ENCODE measurements at regions not wholly inside any gene's neighbourhood (a gene's known extent, or its start where the extent isn't known, plus 50 kb on each side); places are given as distances from the start of the nearest gene placed in this dataset.

DNA sequence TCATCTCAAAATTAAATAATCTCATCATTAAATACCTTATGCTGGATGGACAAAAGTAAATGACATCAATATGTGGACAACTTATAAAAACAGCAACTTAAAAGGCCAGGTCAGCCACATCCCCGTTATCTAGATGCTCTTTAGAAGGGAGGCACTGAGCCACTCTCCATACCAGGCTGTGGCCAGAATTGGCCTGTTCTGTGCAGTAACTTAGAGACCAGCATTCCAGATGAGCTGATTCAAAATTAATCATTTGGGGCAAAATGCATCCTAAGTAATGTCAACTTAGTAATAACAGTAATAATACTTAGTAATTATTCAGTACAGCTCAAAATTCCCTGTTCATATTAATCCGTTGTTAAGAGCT is 373.6 kb downstream of the FBXW7 start:
- TF ChIP-seq MYC (IDR thresholded peaks at IDR 0.05; ENCODE audit: low read depth, low read length), result no peak
- TF ChIP-seq, protein P1, sequence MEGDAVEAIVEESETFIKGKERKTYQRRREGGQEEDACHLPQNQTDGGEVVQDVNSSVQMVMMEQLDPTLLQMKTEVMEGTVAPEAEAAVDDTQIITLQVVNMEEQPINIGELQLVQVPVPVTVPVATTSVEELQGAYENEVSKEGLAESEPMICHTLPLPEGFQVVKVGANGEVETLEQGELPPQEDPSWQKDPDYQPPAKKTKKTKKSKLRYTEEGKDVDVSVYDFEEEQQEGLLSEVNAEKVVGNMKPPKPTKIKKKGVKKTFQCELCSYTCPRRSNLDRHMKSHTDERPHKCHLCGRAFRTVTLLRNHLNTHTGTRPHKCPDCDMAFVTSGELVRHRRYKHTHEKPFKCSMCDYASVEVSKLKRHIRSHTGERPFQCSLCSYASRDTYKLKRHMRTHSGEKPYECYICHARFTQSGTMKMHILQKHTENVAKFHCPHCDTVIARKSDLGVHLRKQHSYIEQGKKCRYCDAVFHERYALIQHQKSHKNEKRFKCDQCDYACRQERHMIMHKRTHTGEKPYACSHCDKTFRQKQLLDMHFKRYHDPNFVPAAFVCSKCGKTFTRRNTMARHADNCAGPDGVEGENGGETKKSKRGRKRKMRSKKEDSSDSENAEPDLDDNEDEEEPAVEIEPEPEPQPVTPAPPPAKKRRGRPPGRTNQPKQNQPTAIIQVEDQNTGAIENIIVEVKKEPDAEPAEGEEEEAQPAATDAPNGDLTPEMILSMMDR (IDR thresholded peaks at IDR 0.05; ENCODE audit: low read depth, low read length), result no peak
- TF ChIP-seq POLR2A (IDR thresholded peaks at IDR 0.05; ENCODE audit: extremely low read depth, insufficient read length), result no peak
- H3K4me3 ChIP-seq (ENCODE audit: low read depth, low read length), result no peak overlapping the region
- DNase-seq (ENCODE audit: low read depth), result no peak

DNA sequence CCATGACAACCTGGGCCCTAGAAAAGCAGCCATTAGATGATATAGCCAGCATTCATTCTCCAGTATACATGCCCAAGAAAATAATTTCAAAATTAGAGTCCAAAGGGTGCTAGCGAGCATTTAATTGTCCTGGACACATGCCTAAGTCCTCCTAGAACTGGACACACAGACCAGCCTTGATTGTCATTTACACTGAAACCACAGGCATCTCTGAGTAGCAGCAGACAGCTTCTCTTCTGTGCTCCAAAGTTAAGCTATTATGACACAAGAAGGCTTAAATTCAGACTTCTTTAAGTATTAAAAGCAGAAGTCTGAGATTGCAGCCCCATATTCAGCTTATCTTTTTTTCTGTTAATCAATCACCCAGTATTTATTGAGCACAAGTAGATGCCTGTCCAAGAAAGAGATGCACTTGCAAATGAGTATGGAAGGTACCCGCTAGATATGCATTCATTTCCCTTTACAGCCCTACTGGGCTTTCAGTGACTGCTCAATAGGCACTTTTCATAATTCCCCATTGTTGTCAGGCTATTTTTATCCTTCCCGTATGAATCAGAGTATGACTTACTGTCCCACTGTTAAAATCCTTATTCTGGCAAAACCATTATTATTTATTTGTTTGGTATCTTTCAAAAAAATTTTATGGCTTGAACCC is 374.1 kb downstream of the FBXW7 start:
- TF ChIP-seq POLR2A (IDR thresholded peaks at IDR 0.05; ENCODE audit: extremely low read depth, insufficient read length) (no peak), MYC (IDR thresholded peaks at IDR 0.05; ENCODE audit: low read depth, low read length) (no peak)
- TF ChIP-seq, protein P1 (IDR thresholded peaks at IDR 0.05; ENCODE audit: low read depth, low read length), result no peak
- TF ChIP-seq, protein P2, sequence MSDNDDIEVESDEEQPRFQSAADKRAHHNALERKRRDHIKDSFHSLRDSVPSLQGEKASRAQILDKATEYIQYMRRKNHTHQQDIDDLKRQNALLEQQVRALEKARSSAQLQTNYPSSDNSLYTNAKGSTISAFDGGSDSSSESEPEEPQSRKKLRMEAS (IDR thresholded peaks at IDR 0.05; ENCODE audit: low read depth, low read length), result no peak
- no peak for DNase-seq (ENCODE audit: low read depth)
- H3K4me3 ChIP-seq (ENCODE audit: low read depth, low read length), result no peak overlapping the region

DNA sequence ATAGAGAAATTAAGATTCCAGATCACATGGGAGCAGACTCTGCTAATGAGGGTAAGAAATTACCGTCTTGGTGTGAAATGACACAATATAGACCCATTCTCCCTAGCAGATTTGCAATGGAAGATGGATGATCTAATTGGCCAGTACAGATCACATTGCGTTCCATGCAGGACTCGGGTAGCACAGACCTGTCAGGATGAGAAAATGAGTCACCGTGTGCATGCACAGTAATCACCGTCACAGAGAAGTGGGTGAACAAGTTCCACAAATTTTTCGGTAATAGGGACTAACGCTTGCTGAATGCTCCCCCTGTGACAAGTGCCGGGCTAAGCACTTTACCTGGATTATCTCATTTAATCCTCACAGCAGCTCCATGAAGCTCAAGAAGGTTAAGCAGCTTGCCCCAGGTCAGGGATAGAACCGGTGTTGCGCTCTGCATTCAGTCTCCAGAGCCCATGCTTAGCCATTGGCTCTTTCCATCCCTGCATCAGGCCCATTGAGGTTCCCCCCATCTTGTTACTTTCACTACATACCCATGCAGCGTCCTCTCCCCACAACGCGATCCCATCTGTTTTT is 375.6 kb downstream of the FBXW7 start:
- no peak for DNase-seq (ENCODE audit: low read depth)

DNA sequence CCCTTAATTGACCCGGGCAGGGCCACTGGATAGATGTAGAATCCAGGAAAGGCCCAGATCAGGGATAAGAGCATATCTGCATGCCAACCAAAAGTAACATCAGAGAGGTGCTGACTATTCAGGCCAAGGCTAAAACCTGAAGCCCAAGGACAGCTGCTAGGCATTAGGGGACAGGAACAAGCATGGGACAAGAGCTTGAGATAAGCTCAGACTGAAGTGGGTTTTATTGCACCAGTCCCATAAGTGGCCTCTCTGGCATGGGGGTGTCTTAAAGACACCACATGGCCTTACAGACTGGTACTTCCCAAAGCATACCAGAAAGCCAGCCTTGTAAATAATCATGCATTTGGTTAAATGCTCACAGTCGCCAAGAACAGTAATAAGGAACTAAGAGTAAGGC is 376.1 kb downstream of the FBXW7 start:
- DNase-seq (ENCODE audit: low read depth), result no peak
- H3K4me3 ChIP-seq (ENCODE audit: low read depth, low read length), result no peak overlapping the region
- TF ChIP-seq, protein P2 (IDR thresholded peaks at IDR 0.05; ENCODE audit: low read depth, low read length), result no peak
- no peak for TF ChIP-seq POLR2A (IDR thresholded peaks at IDR 0.05; ENCODE audit: extremely low read depth, insufficient read length)
- TF ChIP-seq MYC (IDR thresholded peaks at IDR 0.05; ENCODE audit: low read depth, low read length), result no peak
- TF ChIP-seq, protein P1 (IDR thresholded peaks at IDR 0.05; ENCODE audit: low read depth, low read length), result no peak

More for the DNA sequence above, 375.6 kb downstream of the FBXW7 start:
- no peak overlapping the region for H3K4me3 ChIP-seq (ENCODE audit: low read depth, low read length)
- TF ChIP-seq MYC (IDR thresholded peaks at IDR 0.05; ENCODE audit: low read depth, low read length), result no peak
- TF ChIP-seq, protein P1 (IDR thresholded peaks at IDR 0.05; ENCODE audit: low read depth, low read length), result no peak
- TF ChIP-seq POLR2A (IDR thresholded peaks at IDR 0.05; ENCODE audit: extremely low read depth, insufficient read length), result no peak
- TF ChIP-seq, protein P2 (IDR thresholded peaks at IDR 0.05; ENCODE audit: low read depth, low read length), result no peak

DNA sequence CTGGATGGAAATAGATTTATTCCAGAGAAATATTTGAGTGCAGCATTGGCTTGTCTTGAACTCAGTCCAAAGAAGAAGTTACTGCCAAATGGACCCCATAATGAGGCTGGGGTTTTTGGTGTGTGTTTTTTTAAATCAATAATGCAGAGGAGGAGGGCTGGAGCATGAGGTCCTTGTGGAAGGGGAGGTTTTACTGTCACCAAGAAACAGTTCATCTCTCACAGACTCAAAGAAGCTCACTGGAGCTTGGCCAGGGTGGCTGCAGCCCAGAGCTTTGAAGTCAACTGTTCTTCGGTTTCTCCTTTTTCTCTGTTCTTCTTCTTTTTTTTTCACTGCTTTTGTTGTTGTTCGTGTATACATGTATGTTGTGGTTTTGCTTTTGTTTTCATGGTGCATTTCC is 377.7 kb downstream of the FBXW7 start:
- DNase-seq (ENCODE audit: low read depth), result no peak
- H3K4me3 ChIP-seq (ENCODE audit: low read depth, low read length), result no peak overlapping the region
- TF ChIP-seq, protein P2 (IDR thresholded peaks at IDR 0.05; ENCODE audit: low read depth, low read length), result no peak
- no peak for TF ChIP-seq POLR2A (IDR thresholded peaks at IDR 0.05; ENCODE audit: extremely low read depth, insufficient read length)
- TF ChIP-seq, protein P1 (IDR thresholded peaks at IDR 0.05; ENCODE audit: low read depth, low read length), result no peak

Measured in NB4 (cell line).